Ovary (tissue), 7 donors: ENCODE measurements at regions not wholly inside any gene's neighbourhood (a gene's known extent, or its start where the extent isn't known, plus 50 kb on each side); places are given as distances from the start of the nearest gene placed in this dataset.

Experiments used
- DNase-seq, 5 donors: peaks; one replicate each; pipeline ENCODE4 v3.0.0-alpha.2; 2019 to 2020
- H3K27ac ChIP-seq, 2 donors: fragments of 200-600 bp; one replicate each; pipeline versions ENCODE4 v1.5.1 to v1.8.0; 2019 to 2022
- H3K27me3 ChIP-seq: fragments of 200-600 bp; one replicate; pipeline ENCODE4 v1.8.0; 2022
- H3K36me3 ChIP-seq: fragments of 200-600 bp; sonication (generic); one replicate; pipeline ENCODE4 v1.5.1; 2019
- H3K4me1 ChIP-seq: one replicate; pipeline ENCODE4 v1.8.1; 2013; ENCODE audit warnings: mild to moderate bottlenecking, moderate library complexity; ENCODE audit not compliant: insufficient read depth
- H3K4me3 ChIP-seq: fragments of 200-600 bp; sonication (generic); one replicate; pipeline ENCODE4 v1.5.1; 2017
- H3K9me3 ChIP-seq, 2 donors: fragments of 200-600 bp in 1 of 2; sonication (generic) in 1 of 2; one replicate each; pipeline versions ENCODE4 v1.5.1 to v1.8.1; 2013 to 2019; ENCODE audit warnings: mild to moderate bottlenecking in 1 of 2, moderate library complexity in 1 of 2
- EP300 ChIP-seq: sonication (generic); formaldehyde crosslinking; IDR thresholded peaks from one replicate; pipeline ENCODE4 v1.6.1; 2017; ENCODE audit warnings: antibody characterized with exemption
- POLR2A ChIP-seq: fragments of 450-650 bp; IDR thresholded peaks from one replicate; pipeline ENCODE4 v1.6.1; 2017; ENCODE audit warnings: antibody characterized with exemption, mild to moderate bottlenecking, moderate library complexity
- WGBS, 3 donors: extraction: QIAGEN DNeasy Blood & Tissue Kit in 1 of 3; methylation state at CpG; one replicate each; pipeline versions ENCODE4 v1.1.5 to v1.1.7; 2013 to 2017; 5-methylcytosine and 5-hydroxymethylcytosine counted together
- intact Hi-C, 4 donors: fragments of 100-400 bp; cut with DNase I; formaldehyde crosslinking; loops; one replicate each; pipeline versions ENCODE4 v1.11.0 to v1.15.1; 2022 to 2023
- TF ChIP-seq, protein P1 (sequence below), 3 donors: fragments of 450-650 bp in 2 of 3; fragments of 200-600 bp in 1 of 3; IDR thresholded peaks; one replicate each; pipeline versions ENCODE4 v1.5.1 to v1.8.0; 2016 to 2022; ENCODE audit warnings: antibody characterized with exemption in 3 of 3, mild to moderate bottlenecking in 1 of 3
- donor health status: DM: no; HTN: no; CAD: no; lungs with moderate emphysema.
- donor health status: DM: no; HTN: no; CAD: no.
- donor health status: Bipolar disorder and iron deficiency.
- donor health status: DM: no; HTN: no; CAD: no.
- donor health status: DM: yes; HTN: yes; CAD: no.

DNA sequence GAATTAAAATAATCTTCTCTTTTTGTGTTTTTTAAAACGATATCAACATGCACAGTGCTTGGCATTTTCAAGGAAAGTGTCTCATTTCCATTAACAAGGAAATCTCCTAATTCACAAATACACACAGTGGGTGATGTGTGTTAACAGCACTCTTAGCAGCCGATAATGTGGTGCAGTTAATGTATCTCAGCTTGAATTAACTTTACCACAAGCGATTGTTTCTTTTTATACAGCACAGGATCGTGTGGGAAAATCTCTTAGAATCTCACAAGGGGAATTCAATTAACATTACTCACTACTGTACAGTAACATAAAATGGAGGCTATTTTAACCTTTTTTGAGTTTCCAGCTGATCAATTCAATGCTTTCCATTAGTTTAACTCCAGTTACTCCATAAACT lies 1841.9 kb downstream of the STIM2 start:
- 85 to 90% (median 87%) methylated on average over 4 of the region's 4 CpGs for WGBS, 3 donors
- intact Hi-C loops: no loop called here
- H3K4me1 ChIP-seq: no peaks in the 10 kb centered on the region
- H3K4me3 ChIP-seq: no peak overlapping the region
- TF ChIP-seq EP300 (no peak), POLR2A (no peak)
- TF ChIP-seq, protein P1, sequence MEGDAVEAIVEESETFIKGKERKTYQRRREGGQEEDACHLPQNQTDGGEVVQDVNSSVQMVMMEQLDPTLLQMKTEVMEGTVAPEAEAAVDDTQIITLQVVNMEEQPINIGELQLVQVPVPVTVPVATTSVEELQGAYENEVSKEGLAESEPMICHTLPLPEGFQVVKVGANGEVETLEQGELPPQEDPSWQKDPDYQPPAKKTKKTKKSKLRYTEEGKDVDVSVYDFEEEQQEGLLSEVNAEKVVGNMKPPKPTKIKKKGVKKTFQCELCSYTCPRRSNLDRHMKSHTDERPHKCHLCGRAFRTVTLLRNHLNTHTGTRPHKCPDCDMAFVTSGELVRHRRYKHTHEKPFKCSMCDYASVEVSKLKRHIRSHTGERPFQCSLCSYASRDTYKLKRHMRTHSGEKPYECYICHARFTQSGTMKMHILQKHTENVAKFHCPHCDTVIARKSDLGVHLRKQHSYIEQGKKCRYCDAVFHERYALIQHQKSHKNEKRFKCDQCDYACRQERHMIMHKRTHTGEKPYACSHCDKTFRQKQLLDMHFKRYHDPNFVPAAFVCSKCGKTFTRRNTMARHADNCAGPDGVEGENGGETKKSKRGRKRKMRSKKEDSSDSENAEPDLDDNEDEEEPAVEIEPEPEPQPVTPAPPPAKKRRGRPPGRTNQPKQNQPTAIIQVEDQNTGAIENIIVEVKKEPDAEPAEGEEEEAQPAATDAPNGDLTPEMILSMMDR (IDR thresholded peaks at IDR 0.05): no peak
- DNase-seq: no peak
- no peaks in the 10 kb centered on the region for H3K36me3 ChIP-seq
- H3K27ac ChIP-seq: no peak overlapping the region
- H3K9me3 ChIP-seq: no peaks in the 10 kb centered on the region
- H3K27me3 ChIP-seq: no peaks in the 10 kb centered on the region

DNA sequence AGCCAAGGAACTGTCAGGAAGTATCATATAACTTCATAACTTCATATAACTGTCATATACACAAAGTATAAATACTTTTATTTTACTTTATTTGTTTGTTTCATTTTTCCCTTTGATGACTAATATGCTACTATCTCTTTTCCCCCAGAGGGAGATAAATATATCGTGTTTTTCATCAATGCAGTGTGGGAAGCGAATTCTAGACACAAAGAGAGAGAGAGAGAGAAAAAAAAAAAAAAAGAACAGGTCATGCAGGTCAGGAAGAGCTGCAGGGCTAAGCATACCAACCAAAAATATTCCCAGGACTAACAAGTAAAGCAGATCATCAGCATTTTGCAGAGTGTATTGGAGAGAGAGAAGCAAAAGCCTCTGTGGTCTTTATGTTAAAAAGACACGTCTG lies 1849.2 kb downstream of the STIM2 start:
- no peaks in the 10 kb centered on the region for H3K36me3 ChIP-seq
- TF ChIP-seq EP300 (no peak), POLR2A (no peak)
- TF ChIP-seq, protein P1 (IDR thresholded peaks at IDR 0.05): no peak
- H3K4me1 ChIP-seq: no peaks in the 10 kb centered on the region
- no peak overlapping the region for H3K4me3 ChIP-seq
- DNase-seq: no peak
- no peak overlapping the region for H3K27ac ChIP-seq
- intact Hi-C loops: no loop called here
- H3K9me3 ChIP-seq: no peaks in the 10 kb centered on the region
- WGBS, 3 donors: 38 to 59% (median 42%) methylated on average over 3 of the region's 3 CpGs
- no peaks in the 10 kb centered on the region for H3K27me3 ChIP-seq

DNA sequence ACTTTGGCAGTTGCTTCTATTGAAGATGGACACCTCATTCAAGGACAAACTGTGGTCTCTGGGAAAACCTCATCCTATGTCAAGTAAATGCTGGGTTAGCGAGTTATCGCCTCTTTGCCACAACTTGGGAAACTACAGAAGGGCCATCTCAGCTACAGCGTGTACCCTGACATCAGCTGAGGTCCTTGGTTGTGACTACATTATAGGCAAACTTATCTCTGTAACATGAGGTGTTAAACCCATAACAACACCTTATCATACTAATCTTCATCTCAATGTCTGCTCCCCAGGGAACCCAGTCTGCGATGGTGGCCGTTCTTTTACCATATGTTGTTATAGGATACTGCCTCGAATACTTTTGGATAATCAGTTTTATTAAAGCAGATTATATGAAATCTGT lies 1862.7 kb downstream of the STIM2 start:
- Histone ChIP-seq H3K4me3 (no peak overlapping the region), H3K27me3 (no peaks in the 10 kb centered on the region), H3K27ac (no peak overlapping the region), H3K4me1 (peaks cover 2% of the 10 kb centered on the region), H3K9me3 (no peaks in the 10 kb centered on the region), H3K36me3 (no peaks in the 10 kb centered on the region)
- DNase-seq: no peak
- intact Hi-C loops: no loop called here
- TF ChIP-seq, protein P1 (IDR thresholded peaks at IDR 0.05): no peak
- TF ChIP-seq EP300 (no peak), POLR2A (no peak)
- 44 to 70% (median 52%) methylated on average over 6 of the region's 6 CpGs for WGBS, 3 donors

DNA sequence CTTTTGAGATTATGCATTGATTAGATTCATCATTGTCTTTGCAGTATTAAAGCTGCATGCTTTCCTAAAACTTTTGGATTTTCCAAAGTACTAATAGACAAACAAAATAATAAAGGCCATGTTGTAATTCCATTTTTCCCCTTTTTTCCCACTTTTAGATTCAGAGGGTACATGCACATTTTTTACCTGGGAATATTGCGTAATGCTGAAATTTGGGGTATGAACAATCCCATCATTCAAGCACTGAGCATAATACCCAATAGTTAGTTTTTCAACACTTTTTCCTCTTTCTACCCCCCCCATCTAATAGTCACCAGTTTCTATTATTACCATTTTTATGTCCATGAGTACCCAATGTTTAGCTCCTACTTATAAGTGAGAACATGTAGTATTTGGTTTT lies 1863.6 kb downstream of the STIM2 start:
- Histone ChIP-seq H3K4me3 (no peak overlapping the region), H3K36me3 (no peaks in the 10 kb centered on the region), H3K4me1 (peaks cover 2% of the 10 kb centered on the region), H3K27ac (no peak overlapping the region), H3K9me3 (no peaks in the 10 kb centered on the region), H3K27me3 (no peaks in the 10 kb centered on the region)
- intact Hi-C loops: no loop called here
- DNase-seq: no peak
- TF ChIP-seq POLR2A (no peak), EP300 (no peak)
- TF ChIP-seq, protein P1 (IDR thresholded peaks at IDR 0.05): no peak
- WGBS, 3 donors: 96 to 100% (median 98%) methylated on average over 1 of the region's 1 CpG

DNA sequence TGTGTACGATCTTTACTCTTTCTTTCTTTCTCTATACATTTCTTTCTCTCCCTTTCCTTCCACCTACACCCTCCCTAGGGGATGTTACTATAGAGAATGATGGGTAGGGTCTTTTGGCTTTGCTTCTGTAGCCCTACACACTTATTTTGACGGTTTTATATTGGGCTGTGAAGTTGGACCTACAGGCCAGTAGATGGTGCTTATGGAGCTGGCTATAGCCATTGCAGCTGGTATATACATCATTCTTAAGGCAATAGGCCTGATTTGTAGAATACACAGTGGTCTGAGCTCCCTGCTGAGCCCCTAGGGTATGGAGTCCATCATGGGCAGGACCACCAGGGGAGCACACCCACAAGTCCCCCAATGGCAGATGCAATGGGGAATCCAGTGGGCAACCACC lies 1869.7 kb downstream of the STIM2 start:
- H3K27ac ChIP-seq: no peak overlapping the region
- DNase-seq: no peak
- no peaks in the 10 kb centered on the region for H3K4me1 ChIP-seq
- no peaks in the 10 kb centered on the region for H3K36me3 ChIP-seq
- intact Hi-C loops: no loop called here
- TF ChIP-seq, protein P1 (IDR thresholded peaks at IDR 0.05): no peak
- TF ChIP-seq EP300 (no peak), POLR2A (no peak)
- H3K27me3 ChIP-seq: no peaks in the 10 kb centered on the region
- no peak overlapping the region for H3K4me3 ChIP-seq
- no peaks in the 10 kb centered on the region for H3K9me3 ChIP-seq
- 79 to 89% (median 87%) methylated on average over 2 of the region's 2 CpGs for WGBS, 3 donors
